Suprapubic skin (tissue), 4 donors: ENCODE measurements at regions not wholly inside any gene's neighbourhood (a gene's known extent, or its start where the extent isn't known, plus 50 kb on each side); places are given as distances from the start of the nearest gene placed in this dataset.

Experiments
- DNase-seq, 2 donors: peaks; one replicate each; pipeline ENCODE4 v3.0.0-alpha.2; 2019; ENCODE audit warnings: low spot score in 2 of 2
- H3K27ac ChIP-seq: fragments of 200-600 bp; sonication (generic); one replicate; pipeline ENCODE4 v1.5.1; 2019
- H3K27me3 ChIP-seq: fragments of 200-600 bp; sonication (generic); one replicate; pipeline ENCODE4 v1.5.1; 2019
- H3K36me3 ChIP-seq: fragments of 200-600 bp; sonication (generic); one replicate; pipeline ENCODE4 v1.5.1; 2019
- H3K4me1 ChIP-seq: fragments of 200-600 bp; sonication (generic); one replicate; pipeline ENCODE4 v1.5.1; 2019
- H3K4me3 ChIP-seq: fragments of 200-600 bp; sonication (generic); one replicate; pipeline ENCODE4 v1.5.1; 2019; ENCODE audit warnings: mild to moderate bottlenecking
- H3K9me3 ChIP-seq: fragments of 200-600 bp; sonication (generic); one replicate; pipeline ENCODE4 v1.5.1; 2019
- EP300 ChIP-seq: sonication (generic); formaldehyde crosslinking; IDR thresholded peaks from one replicate; pipeline ENCODE4 v1.6.1; 2017; ENCODE audit warnings: antibody characterized with exemption
- POLR2A ChIP-seq, 2 donors: fragments of 450-650 bp; IDR thresholded peaks; one replicate each; pipeline ENCODE4 v1.6.1; 2017; ENCODE audit warnings: antibody characterized with exemption in 2 of 2, mild to moderate bottlenecking in 2 of 2, moderate library complexity in 2 of 2
- POLR2AphosphoS5 ChIP-seq, 3 donors: sonication (generic); formaldehyde crosslinking; IDR thresholded peaks; one replicate each; pipeline ENCODE4 v1.6.1; 2017; ENCODE audit warnings: antibody characterized with exemption in 3 of 3
- WGBS: methylation state at CpG from one replicate; pipeline ENCODE4 v1.1.5; 2018; 5-methylcytosine and 5-hydroxymethylcytosine counted together
- TF ChIP-seq, protein P1 (sequence below), 2 donors: fragments of 200-600 bp in 1 of 2; fragments of 450-650 bp in 1 of 2; sonication (generic) in 1 of 2; IDR thresholded peaks; one replicate each; pipeline ENCODE4 v1.5.1; 2016 to 2019; ENCODE audit warnings: antibody characterized with exemption in 2 of 2, mild to moderate bottlenecking in 1 of 2, moderate library complexity in 1 of 2

DNA sequence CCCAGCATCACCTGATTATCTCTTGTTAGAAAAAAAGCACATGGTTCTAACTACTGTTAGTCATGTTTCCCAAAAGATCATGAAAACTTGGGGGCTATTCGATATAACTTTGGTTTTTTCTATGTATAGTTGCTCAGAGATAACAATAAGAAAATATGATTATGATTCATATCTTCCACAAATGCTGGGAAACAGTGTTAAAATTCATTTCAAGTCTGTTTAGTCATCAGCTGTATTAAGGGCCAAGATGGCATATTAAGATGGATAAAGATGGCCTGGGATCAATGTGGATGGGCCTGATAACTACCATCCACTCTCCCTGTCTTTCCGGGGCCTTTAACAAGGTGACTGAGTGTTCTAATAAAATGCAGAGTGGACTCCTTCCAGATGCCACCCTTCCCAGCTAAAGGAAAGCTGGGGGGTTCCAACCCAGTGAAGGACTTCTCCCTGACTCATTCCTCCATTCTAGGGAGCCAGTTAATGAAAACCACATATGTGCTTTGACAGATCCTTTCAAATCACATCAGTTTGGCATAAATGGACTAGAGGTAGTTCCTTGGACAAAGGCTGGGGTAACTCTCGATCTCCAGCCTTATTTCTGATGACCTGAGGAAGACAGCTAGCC is 221.6 kb downstream of the VAPA start:
- H3K27ac ChIP-seq = no peak overlapping the region
- H3K4me1 ChIP-seq = peaks cover 24% of the 10 kb centered on the region
- TF ChIP-seq POLR2AphosphoS5 (IDR thresholded peaks at IDR 0.05) (no peak), POLR2A (IDR thresholded peaks at IDR 0.05) (no peak), EP300 (no peak)
- TF ChIP-seq, protein P1, sequence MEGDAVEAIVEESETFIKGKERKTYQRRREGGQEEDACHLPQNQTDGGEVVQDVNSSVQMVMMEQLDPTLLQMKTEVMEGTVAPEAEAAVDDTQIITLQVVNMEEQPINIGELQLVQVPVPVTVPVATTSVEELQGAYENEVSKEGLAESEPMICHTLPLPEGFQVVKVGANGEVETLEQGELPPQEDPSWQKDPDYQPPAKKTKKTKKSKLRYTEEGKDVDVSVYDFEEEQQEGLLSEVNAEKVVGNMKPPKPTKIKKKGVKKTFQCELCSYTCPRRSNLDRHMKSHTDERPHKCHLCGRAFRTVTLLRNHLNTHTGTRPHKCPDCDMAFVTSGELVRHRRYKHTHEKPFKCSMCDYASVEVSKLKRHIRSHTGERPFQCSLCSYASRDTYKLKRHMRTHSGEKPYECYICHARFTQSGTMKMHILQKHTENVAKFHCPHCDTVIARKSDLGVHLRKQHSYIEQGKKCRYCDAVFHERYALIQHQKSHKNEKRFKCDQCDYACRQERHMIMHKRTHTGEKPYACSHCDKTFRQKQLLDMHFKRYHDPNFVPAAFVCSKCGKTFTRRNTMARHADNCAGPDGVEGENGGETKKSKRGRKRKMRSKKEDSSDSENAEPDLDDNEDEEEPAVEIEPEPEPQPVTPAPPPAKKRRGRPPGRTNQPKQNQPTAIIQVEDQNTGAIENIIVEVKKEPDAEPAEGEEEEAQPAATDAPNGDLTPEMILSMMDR (IDR thresholded peaks at IDR 0.05) = no peak
- WGBS = 76% methylated on average over 3 of the region's 3 CpGs
- H3K9me3 ChIP-seq = no peaks in the 10 kb centered on the region
- no peak for DNase-seq
- no peaks in the 10 kb centered on the region for H3K36me3 ChIP-seq
- no peak overlapping the region for H3K4me3 ChIP-seq
- no peaks in the 10 kb centered on the region for H3K27me3 ChIP-seq

DNA sequence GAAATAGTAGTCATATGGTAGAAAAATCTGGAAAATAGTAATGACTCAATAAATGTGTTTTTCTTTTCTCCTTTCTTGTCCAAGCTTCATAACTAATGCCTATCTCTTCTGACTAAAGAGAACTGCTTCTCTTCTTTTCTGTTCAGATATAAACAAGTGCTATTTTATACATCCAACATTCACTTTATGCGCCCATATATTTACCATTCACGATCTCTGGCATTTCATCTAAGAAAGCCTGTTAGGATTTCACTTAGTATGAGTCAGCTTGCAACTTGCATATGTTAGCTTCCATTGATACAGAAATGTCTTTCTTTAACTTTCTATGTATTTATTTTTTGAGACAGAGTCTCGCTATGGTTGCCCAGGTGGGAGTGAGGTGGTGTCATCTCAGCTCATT is 224.9 kb downstream of the VAPA start:
- TF ChIP-seq, protein P1 (IDR thresholded peaks at IDR 0.05) = no peak
- TF ChIP-seq POLR2AphosphoS5 (IDR thresholded peaks at IDR 0.05) = no peak
- no peak for TF ChIP-seq POLR2A (IDR thresholded peaks at IDR 0.05)
- no peak for TF ChIP-seq EP300
- Histone ChIP-seq H3K27me3 (no peaks in the 10 kb centered on the region), H3K27ac (no peak overlapping the region), H3K36me3 (no peaks in the 10 kb centered on the region), H3K9me3 (no peaks in the 10 kb centered on the region), H3K4me3 (no peak overlapping the region), H3K4me1 (peaks cover 29% of the 10 kb centered on the region)
- WGBS = 77% methylated on average over 3 of the region's 3 CpGs
- no peak for DNase-seq

DNA sequence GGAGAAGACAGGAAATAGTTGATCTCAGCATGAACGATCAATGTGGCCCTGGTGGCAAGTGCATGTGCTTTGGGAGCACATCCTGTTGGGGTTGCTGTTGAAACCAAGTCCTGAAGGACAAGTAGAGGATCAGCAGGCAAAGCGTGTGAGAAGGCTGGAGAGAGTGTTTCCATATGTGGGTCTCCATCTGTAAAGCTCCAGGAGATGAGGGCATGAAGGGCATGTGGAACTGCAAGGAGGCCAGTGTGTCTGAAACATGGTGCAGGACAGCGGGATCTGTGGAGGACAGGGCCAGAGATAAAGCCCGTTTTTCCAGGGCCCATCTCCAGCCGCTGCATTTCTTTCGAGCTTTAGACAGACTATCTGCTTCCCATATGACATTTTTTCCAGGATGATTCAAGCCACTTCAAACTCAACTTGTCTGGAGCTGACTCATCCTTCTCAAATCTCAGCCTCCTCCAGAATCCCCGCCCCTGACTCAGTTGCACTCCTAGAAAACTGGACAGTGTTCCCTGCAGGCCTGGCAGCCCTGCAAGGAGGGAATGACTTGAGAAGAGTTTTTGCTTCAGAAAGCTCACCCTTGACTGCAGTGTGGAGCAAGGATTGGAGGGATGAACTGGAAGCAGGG is 226.1 kb downstream of the VAPA start:
- no peak overlapping the region for H3K27ac ChIP-seq
- H3K36me3 ChIP-seq = no peaks in the 10 kb centered on the region
- no peak for DNase-seq
- TF ChIP-seq EP300 = no peak
- no peak for TF ChIP-seq POLR2AphosphoS5 (IDR thresholded peaks at IDR 0.05)
- TF ChIP-seq, protein P1 (IDR thresholded peaks at IDR 0.05) = no peak
- no peak for TF ChIP-seq POLR2A (IDR thresholded peaks at IDR 0.05)
- H3K9me3 ChIP-seq = no peaks in the 10 kb centered on the region
- no peak overlapping the region for H3K4me3 ChIP-seq
- 54% methylated on average over 7 of the region's 7 CpGs for WGBS
- H3K27me3 ChIP-seq = no peaks in the 10 kb centered on the region
- H3K4me1 ChIP-seq = peaks cover 36% of the 10 kb centered on the region

DNA sequence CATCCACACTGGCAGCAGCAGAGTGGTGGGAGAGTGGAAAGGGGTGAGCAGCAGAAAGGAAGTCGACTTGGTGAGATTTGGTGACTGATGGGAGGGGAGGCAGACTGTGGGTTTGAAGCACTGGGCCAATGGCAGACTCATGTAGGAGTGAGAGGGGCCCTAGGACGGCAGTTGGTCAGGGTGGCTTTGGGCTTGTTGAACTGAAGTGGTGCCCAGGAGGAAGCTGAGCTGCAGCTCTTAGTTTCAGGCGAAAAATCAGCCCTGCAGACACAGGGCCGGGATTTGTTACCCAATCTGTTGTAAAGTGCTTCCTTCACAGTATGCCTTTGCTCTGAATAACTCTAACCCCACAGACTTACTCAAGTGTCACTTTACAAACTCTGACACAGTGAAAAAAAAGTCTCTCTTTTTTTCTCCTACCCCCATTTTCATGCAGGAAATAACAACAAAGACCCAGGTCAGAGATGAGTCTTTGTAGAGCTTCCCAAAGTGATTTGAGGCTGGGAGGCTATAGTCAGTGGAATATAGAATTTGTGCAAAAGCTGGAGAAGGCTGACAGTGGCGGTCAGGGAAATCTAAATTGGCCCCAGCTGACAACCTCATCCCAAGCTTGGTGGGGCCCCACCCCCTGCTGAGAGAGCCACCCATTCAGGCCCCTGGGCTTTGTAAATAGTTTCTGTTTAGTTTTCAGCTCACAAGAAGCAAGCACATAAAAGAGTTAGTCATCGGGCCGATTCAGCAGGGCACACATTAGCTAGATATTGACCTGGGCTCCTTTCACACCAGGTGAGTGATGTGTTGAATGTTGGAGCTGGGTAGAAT is 226.9 kb downstream of the VAPA start:
- no peaks in the 10 kb centered on the region for H3K36me3 ChIP-seq
- peaks cover 36% of the 10 kb centered on the region for H3K4me1 ChIP-seq
- H3K27me3 ChIP-seq = no peaks in the 10 kb centered on the region
- no peak overlapping the region for H3K4me3 ChIP-seq
- H3K9me3 ChIP-seq = no peaks in the 10 kb centered on the region
- TF ChIP-seq, protein P1 (IDR thresholded peaks at IDR 0.05) = no peak
- TF ChIP-seq EP300 (no peak), POLR2A (IDR thresholded peaks at IDR 0.05) (no peak), POLR2AphosphoS5 (IDR thresholded peaks at IDR 0.05) (no peak)
- DNase-seq = no peak
- no peak overlapping the region for H3K27ac ChIP-seq
- WGBS = 53% methylated on average over 7 of the region's 7 CpGs

DNA sequence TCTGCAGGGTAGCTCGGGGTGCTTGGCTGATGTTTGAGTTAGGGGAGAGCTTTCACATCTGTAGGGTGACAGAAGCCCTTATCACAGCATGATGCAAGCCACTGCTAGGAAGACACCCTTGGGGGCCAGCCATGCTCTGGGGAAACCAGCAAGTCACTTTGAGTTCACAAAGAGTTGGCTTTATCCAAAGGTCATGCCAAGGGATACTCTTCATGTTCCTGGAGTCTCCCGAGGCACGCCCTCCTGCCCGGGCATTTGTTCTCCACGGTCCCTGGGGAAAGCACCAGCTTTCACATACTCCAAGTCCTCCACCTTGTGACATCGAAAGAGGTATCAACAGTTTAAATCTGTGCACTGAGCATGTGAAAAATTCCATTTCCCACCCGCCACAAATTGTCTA is 227.7 kb downstream of the VAPA start:
- no peak for DNase-seq
- H3K27ac ChIP-seq = no peak overlapping the region
- WGBS = 86% methylated on average over 7 of the region's 7 CpGs
- TF ChIP-seq, protein P1 (IDR thresholded peaks at IDR 0.05) = no peak
- no peak for TF ChIP-seq EP300
- TF ChIP-seq POLR2AphosphoS5 (IDR thresholded peaks at IDR 0.05) = no peak
- TF ChIP-seq POLR2A (IDR thresholded peaks at IDR 0.05) = no peak
- H3K9me3 ChIP-seq = no peaks in the 10 kb centered on the region
- H3K36me3 ChIP-seq = no peaks in the 10 kb centered on the region
- H3K4me3 ChIP-seq = no peak overlapping the region
- peaks cover 36% of the 10 kb centered on the region for H3K4me1 ChIP-seq
- no peaks in the 10 kb centered on the region for H3K27me3 ChIP-seq
